CD1c-positive myeloid dendritic cell (primary cell): ENCODE measurements at regions not wholly inside any gene's neighbourhood (a gene's known extent, or its start where the extent isn't known, plus 50 kb on each side); places are given as distances from the start of the nearest gene placed in this dataset.
A peak's percentile ranks its signal among the peaks of the same experiment; 100 is the strongest.

Experiments used
- DNase-seq: peaks from one replicate; pipeline ENCODE4 v3.0.0-alpha.2; 2016; ENCODE audit errors: extremely low spot score

- DNase-seq, result no peak
These were observed 107.7 kb upstream of the RASGRP1 start for GRCh38 chr15:38672273-38672672.

GRCh38 chr15:38672814-38673670 is 108.4 kb upstream of the RASGRP1 start:
- peak; percentile 68 for DNase-seq

- DNase-seq, result peak; percentile 80
These were observed 109.8 kb upstream of the RASGRP1 start for GRCh38 chr15:38674448-38674847.

GRCh38 chr15:38678281-38678680 is 113.7 kb upstream of the RASGRP1 start:
- no peak for DNase-seq

DNA sequence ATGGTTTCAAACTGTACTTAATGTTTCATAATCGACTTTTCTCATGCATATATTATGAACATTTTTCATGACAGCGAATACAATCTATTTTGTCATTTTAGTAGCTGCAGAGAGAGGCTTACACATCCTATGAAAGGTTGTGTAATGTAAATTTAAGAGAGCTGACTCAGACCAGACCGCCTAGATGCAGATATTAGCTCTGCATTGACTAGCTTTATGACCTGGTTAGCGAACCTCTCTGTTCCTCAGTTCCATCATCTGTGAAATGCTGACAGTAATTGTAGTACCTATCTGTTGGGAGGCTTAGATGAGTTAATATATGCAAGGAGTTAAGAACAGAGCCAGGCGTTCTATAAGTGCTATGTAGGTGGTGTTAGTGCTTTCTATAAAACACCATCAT is 116.2 kb upstream of the RASGRP1 start:
- DNase-seq, result no peak

DNA sequence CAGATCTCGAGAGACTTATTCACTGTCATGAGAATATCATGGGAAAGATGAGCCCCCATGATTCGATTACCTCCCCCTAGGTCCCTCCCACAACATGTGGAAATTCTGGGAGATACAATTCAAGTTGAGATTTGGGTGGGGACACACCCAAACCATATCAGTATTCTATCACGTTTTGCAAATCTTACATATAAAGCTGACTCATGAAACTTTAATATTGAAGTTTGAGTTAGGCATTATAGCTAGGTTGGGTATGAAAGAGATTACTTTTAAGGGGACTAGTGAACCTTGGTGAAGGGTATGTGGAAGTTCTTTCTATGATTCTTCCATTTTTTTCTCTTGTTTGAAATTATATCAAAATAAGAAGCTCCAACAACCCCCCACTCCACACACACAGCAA is 117.7 kb upstream of the RASGRP1 start:
- DNase-seq, result no peak

- no peak for DNase-seq
These were observed 118.2 kb upstream of the RASGRP1 start for GRCh38 chr15:38682861-38683260.

DNA sequence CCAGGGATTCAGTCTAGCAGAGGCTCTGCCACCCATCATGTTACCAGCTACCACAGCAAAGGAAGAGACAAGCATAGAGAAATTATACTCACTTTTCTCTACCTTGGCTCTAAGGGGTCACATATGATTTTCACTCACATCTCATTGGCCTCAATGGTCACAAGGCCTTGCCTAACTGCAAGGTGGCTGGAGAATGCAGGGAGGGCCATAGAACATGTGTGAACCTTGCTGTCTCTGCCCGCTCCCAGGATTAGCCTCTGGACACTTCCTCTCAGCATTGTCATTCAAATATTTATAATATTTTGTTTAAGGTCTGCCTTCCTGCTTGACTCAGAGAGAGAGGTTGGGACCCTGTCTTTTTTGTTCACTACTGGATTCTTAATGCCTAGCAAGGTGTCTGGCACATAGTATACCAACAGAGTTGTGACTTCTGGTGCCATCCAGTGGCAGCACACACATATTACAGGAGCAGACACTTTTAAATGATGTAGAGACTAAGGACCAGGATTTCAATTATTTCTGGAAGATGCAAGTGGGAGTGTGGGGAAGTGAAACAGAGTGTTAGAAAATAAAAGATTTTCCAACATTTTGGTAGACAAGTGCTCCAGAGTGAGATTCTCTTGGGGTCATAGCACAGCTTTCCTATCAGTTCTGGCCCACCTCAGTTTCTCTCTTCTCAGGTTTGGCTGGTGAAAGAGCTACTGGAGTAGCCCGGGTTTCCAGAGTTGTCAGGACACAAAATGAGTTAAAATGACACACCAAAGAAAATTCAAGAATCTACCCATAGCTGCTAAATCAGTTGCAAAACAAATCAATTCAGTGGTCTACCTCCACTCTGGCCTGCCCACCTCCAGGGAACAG is 119.0 kb upstream of the RASGRP1 start:
- peak; percentile 77 for DNase-seq

DNA sequence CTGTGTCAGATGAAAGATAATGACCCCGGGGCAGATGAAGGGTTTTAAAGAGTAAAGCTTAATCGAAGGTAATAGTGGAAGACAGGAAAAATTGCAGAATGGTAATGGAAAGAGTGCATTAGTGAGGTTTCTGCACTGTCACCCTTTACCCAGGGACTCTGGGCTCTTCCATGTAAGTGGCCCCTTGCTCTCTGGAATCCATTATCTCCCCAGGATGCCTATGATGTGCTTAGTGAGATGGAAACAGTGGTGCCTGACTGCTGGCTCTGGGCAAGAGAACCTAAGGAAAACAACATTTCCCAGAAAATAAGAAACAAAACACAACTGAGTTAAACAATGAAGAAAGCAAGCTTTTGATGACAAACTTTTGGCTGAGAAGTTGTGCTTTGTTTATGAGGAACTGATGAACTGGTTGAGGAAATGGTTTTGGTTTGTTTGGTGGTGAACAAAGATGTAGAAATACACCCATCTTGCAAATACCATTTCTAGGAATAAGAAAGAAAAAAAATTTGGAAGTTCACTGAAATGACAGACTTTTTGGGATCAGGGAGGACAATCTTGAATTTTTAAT is 119.9 kb upstream of the RASGRP1 start:
- DNase-seq, result peak; percentile 42

DNA sequence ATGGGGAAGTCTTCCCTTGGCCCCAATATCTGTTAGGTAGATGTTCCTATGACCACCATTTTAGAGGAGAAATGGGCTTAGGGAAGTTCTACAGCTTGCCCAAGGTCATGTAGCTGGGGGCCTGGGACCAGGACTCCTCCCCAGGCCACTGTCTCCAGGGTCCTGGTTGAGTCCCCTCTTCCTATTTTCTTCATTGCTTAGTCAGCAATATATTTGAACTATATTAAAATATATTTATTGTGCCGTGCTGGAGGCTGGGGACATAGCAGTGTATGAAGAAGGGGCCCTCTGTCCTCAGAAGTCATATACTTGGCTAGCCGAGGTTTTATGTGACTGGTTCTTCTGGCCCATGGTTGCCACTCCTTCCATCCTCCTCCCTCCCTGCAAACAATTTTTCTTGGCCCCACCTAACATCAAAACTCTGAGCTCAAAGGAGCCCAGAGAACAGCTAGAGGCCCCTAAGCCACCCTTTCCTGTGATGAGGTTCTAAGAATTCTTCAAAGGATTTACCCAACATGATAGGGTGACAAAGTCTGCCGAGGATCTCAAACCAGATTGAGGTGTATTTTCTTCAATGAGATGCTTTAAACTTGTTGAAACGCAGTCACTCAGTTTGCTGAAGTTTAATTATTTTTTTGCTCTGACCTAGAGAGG is 121.2 kb upstream of the RASGRP1 start:
- no peak for DNase-seq

- DNase-seq, result no peak
These were observed 122.7 kb upstream of the RASGRP1 start for GRCh38 chr15:38687340-38687739.

DNA sequence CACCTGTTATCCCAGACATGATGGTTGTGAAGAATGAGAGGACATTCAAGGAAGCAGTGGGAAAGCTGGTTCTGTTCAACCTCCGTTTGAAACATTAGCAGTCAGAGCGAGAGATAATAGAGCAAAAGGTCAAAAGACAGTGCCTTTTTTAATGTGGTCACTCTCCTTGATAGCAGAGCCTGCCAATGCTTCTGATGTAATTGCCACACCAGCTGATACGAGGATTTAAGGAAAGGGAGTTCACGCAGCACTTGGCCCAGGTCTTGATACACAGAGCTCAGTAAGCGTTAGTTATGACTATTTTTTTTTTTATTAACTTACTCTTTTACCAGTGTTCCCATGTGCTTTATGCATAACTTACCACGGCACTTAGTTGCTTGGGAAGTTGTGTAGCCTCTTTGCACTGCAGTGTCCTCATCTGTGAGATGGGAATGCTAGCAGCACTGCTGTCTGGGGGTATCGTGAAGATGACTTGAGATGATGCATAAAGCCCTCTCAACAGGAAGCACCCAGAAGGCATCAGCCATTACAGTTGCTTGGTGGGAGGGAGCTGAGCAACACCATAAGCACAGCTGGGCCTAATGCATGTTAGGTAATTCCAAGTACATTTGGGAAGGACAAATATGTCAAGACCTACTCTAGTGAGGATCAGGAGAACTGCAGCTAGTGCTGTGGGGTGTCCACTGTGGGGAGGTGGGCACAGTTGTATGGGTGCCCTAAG is 123.3 kb upstream of the RASGRP1 start:
- no peak for DNase-seq

DNA sequence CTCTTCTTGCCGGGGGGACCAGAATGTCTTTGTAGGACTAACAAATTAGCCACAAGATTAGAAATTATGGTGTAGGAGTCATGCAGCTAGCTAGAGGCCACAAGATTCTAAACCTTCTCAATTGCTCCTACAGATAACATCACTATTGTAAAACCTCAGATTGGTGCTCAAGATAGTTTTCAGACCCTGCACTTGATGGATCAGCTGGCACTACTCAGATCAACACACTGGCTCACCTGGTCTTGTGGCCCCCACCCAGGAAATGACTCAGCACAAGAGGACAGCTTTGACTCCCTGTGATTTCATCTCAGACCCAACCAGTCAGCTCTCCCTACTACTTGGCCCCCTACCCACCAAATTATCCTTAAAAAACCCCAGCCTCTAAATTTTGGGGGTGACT is 124.1 kb upstream of the RASGRP1 start:
- DNase-seq, result no peak

DNA sequence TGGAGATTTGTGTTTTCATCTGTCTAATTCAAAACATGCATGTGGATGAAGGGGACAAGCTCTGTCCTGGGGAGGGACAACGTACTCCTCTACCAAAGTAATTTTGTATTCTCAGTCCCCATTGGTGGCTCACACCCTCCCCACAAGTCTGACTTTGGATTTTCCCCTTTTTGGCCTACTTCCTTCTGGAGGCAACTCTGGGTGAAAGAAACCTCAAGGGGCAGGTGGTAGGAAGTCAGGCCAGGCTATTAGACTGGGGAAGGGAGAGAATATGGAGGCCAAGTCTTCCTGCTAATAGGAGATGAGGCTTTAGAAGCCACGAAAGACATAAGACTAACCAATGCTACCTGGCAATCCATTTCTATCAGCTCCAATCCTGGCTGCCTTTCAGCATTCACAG is 124.9 kb upstream of the RASGRP1 start:
- no peak for DNase-seq

DNA sequence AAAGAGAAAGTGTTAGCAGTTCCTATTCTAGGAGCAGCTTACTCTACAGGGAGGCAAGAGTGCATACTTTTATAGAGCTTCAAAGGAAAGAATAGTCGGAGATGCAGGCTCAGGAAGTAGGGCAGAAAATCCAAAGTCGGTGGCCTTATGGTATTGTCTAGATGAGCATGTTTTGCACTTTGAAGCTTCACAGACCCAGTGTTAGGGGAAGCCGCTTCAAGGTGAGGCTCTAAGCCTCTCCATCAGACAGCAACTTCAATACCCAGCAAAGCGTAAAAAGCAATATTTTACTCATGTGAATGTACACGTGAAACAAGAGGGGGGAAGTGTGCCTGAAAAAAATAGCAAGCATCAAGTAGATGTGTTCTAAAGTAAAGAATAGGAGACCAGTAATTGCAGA is 125.6 kb upstream of the RASGRP1 start:
- DNase-seq, result no peak

DNA sequence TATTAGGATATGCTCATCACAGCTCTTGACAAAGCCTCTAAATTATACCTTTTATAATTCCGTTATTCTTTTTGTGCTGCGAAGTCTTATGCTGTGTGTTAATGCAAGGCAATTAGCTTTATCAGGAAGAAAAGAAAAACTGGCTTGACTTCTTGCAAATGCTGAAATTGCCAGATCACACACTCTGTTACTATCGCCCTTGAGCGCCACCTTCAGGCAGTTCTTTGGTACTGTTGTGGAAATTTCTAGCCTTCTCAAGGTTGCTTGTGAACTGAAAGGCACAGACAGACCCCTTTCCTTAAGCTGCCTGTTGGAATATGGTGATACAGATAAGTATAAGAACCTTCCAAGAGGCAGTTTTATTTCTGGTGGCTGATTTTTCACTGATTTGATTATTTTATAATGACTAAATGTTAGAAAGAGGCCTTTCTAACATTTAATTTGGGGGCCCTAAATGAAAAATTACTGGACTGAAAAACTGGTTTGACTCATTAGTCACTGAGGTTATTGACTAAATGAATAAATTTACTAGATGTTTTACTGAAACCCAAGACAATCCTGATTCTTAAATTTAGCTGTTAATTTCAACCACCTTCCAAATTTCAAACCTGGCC is 126.2 kb upstream of the RASGRP1 start:
- peak; percentile 88 for DNase-seq

DNA sequence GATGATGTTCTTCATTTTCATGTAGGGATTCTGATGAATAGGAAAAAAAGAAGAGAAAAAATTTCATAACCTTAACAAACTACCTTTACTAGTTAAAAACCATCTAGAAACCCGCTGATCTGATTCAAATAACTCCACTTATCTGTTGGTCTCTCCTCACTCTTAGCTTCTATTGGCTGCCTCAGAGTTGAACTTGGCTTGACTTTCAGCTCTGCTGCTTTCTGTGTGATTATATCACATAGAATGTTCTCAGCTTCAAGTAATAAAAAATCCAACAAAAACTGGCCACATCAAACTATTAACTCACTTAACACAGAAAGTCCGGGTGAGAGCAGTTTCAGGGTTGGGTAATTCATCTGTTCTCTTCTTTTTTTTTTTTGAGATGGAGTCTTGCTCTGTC is 126.8 kb upstream of the RASGRP1 start:
- DNase-seq, result no peak

GRCh38 chr15:38691965-38692788 is 127.6 kb upstream of the RASGRP1 start:
- DNase-seq, result no peak

- DNase-seq, result no peak
These were observed 128.1 kb upstream of the RASGRP1 start for GRCh38 chr15:38692789-38693062.
